ENCODE measurements at regions not wholly inside any gene's neighbourhood (a gene's known extent, or its start where the extent isn't known, plus 50 kb on each side); places are given as distances from the start of the nearest gene placed in this dataset.

DNA sequence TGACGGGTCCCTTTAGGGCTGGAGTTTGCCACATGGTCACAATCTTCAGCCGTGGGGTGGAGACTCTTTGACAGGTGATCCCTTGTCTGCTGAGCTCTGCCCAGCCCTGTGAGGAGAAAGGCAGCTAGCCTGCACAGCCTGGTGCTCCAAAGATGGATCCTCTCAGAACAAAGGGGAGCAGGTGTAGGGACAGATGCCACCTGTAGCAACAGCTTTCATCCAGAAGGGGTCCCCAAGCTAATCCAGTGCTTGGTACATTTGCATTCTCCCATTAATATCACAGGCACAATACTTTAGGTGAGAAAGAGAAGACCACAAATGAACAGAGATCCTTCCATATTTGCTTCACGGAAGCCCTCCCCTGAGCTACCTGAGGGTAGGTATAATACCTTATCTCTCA, 93.2 kb downstream of the CCDC185 start:
- Histone ChIP-seq H3K27me3 (ENCODE audit: insufficient read depth, low read length, poor library complexity, severe bottlenecking) (no peaks in the 10 kb centered on the region), H3K9me2 (replicated peaks; ENCODE audit: low read depth, low read length) (no peaks in the 10 kb centered on the region), H3K9ac (ENCODE audit: low read depth, low read length, poor library complexity, severe bottlenecking) (no peak overlapping the region), H3K4me1 (ENCODE audit: insufficient read depth, low read length, poor library complexity, severe bottlenecking) (no peaks in the 10 kb centered on the region), H3K4me2 (ENCODE audit: low read depth, low read length, poor library complexity, severe bottlenecking) (no peak overlapping the region), H4K20me1 (ENCODE audit: insufficient read depth, low read length, poor library complexity, severe bottlenecking) (no peaks in the 10 kb centered on the region), H3K79me2 (ENCODE audit: insufficient read depth, low read length) (no peaks in the 10 kb centered on the region), H3K9me3 (ENCODE audit: insufficient read depth, low read depth, low read length) (no peaks in the 10 kb centered on the region), H2AFZ (ENCODE audit: low read length) (no peak overlapping the region), H3K36me3 (ENCODE audit: insufficient read depth, low read length) (no peaks in the 10 kb centered on the region), H3K4me3 (ENCODE audit: low read length, poor library complexity, severe bottlenecking) (no peak overlapping the region), H3F3A (ENCODE audit: low read depth) (no peaks in the 10 kb centered on the region)
- no peak for TF ChIP-seq EZH2phosphoT487 (IDR thresholded peaks at IDR 0.05; ENCODE audit: borderline replicate concordance)
- TF ChIP-seq, protein P1, sequence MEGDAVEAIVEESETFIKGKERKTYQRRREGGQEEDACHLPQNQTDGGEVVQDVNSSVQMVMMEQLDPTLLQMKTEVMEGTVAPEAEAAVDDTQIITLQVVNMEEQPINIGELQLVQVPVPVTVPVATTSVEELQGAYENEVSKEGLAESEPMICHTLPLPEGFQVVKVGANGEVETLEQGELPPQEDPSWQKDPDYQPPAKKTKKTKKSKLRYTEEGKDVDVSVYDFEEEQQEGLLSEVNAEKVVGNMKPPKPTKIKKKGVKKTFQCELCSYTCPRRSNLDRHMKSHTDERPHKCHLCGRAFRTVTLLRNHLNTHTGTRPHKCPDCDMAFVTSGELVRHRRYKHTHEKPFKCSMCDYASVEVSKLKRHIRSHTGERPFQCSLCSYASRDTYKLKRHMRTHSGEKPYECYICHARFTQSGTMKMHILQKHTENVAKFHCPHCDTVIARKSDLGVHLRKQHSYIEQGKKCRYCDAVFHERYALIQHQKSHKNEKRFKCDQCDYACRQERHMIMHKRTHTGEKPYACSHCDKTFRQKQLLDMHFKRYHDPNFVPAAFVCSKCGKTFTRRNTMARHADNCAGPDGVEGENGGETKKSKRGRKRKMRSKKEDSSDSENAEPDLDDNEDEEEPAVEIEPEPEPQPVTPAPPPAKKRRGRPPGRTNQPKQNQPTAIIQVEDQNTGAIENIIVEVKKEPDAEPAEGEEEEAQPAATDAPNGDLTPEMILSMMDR (conservative IDR thresholded peaks at IDR 0.05; ENCODE audit: low read length): peak; percentile 43

DNA sequence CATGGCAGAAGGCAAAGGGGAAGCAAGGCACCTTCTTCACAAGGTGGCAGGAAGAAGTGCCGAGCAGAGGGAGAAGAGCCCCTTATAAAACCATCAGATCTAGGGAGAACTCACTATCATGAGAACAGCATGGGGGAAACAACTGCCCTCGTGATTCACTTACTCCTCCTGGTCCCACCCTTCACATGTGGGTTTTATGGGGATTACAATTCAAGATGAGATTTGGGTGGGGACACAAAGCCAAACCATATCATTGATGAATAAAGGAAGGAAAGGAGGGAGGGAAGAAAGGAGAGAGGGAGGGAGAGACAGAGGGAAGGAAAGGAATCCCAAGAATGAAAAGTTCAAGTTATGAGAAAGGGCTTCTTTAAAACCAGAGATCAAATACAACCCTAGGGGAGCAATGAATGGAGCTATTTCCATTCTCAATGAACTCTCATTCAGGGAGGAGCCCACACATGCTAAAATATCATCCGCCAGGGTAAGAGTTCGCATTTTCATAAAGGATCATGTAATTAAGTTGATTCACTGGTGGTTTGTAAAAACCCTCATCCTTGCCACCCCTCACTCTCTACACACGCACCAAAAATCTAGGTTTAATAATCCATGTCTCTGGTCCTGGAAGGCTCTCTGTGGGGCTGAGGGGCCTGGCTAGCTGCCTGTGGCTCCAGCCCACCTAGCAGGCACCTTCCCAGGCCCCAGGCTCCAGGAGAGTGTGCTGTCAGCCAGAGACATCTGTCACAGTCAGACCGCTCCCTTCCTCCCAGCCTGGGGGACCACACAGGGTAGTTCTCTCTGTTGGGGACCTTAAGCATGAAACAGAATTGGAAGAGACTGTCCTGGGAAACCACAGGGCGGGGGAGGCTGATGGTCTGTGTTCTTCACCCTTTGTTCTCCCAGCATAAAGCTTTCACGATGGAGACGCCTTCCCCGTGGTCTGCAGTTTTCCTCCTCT, 94.0 kb downstream of the CCDC185 start:
- Histone ChIP-seq H3K36me3 (ENCODE audit: insufficient read depth, low read length) (no peaks in the 10 kb centered on the region), H2AFZ (ENCODE audit: low read length) (no peak overlapping the region), H3K4me1 (ENCODE audit: insufficient read depth, low read length, poor library complexity, severe bottlenecking) (no peaks in the 10 kb centered on the region), H3K79me2 (ENCODE audit: insufficient read depth, low read length) (no peaks in the 10 kb centered on the region), H3K9me3 (ENCODE audit: insufficient read depth, low read depth, low read length) (no peaks in the 10 kb centered on the region), H4K20me1 (ENCODE audit: insufficient read depth, low read length, poor library complexity, severe bottlenecking) (no peaks in the 10 kb centered on the region), H3F3A (ENCODE audit: low read depth) (no peaks in the 10 kb centered on the region), H3K4me3 (ENCODE audit: low read length, poor library complexity, severe bottlenecking) (no peak overlapping the region), H3K27me3 (ENCODE audit: insufficient read depth, low read length, poor library complexity, severe bottlenecking) (no peaks in the 10 kb centered on the region), H3K9ac (ENCODE audit: low read depth, low read length, poor library complexity, severe bottlenecking) (no peak overlapping the region), H3K9me2 (replicated peaks; ENCODE audit: low read depth, low read length) (no peaks in the 10 kb centered on the region), H3K4me2 (ENCODE audit: low read depth, low read length, poor library complexity, severe bottlenecking) (no peak overlapping the region)
- TF ChIP-seq, protein P1 (conservative IDR thresholded peaks at IDR 0.05; ENCODE audit: low read length): no peak
- TF ChIP-seq EZH2phosphoT487 (IDR thresholded peaks at IDR 0.05; ENCODE audit: borderline replicate concordance): no peak

DNA sequence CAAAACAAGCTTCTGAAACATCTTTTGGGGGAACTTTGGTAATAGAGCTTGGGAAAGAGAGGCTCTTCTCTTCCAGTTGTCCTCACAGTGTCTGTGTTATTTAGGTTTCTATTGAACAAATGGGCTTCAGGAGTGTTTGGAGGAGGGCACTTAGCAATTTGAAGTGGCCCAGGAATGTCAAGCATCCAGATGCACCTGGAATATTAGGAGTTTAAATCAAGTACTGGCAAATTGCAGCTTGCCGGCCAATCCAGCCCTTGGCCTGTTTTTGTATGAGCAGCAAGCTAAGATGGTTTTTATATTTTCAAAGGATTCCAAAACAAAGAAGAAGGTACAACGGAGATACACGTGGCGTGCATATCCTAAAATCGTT, 94.7 kb downstream of the CCDC185 start:
- Histone ChIP-seq H3K36me3 (ENCODE audit: insufficient read depth, low read length) (no peaks in the 10 kb centered on the region), H3K79me2 (ENCODE audit: insufficient read depth, low read length) (no peaks in the 10 kb centered on the region), H2AFZ (ENCODE audit: low read length) (no peak overlapping the region), H3K9me3 (ENCODE audit: insufficient read depth, low read depth, low read length) (no peaks in the 10 kb centered on the region), H3K4me2 (ENCODE audit: low read depth, low read length, poor library complexity, severe bottlenecking) (no peak overlapping the region), H3K4me3 (ENCODE audit: low read length, poor library complexity, severe bottlenecking) (no peak overlapping the region), H3K9me2 (replicated peaks; ENCODE audit: low read depth, low read length) (no peaks in the 10 kb centered on the region), H3K27me3 (ENCODE audit: insufficient read depth, low read length, poor library complexity, severe bottlenecking) (no peaks in the 10 kb centered on the region), H3K4me1 (ENCODE audit: insufficient read depth, low read length, poor library complexity, severe bottlenecking) (no peaks in the 10 kb centered on the region), H3K9ac (ENCODE audit: low read depth, low read length, poor library complexity, severe bottlenecking) (no peak overlapping the region), H3F3A (ENCODE audit: low read depth) (no peaks in the 10 kb centered on the region), H4K20me1 (ENCODE audit: insufficient read depth, low read length, poor library complexity, severe bottlenecking) (no peaks in the 10 kb centered on the region)
- TF ChIP-seq EZH2phosphoT487 (IDR thresholded peaks at IDR 0.05; ENCODE audit: borderline replicate concordance): no peak
- TF ChIP-seq, protein P1 (conservative IDR thresholded peaks at IDR 0.05; ENCODE audit: low read length): no peak

All from Loucy (cell line).